Peyer's patch (tissue), 4 donors: ENCODE measurements at regions not wholly inside any gene's neighbourhood (a gene's known extent, or its start where the extent isn't known, plus 50 kb on each side); places are given as distances from the start of the nearest gene placed in this dataset.

Experiments used
- POLR2A ChIP-seq, 2 donors: fragments of 450-650 bp; IDR thresholded peaks; one replicate each; pipeline ENCODE4 v1.5.1; 2017; ENCODE audit warnings: antibody characterized with exemption in 2 of 2, mild to moderate bottlenecking in 2 of 2, moderate library complexity in 2 of 2
- TF ChIP-seq, protein P1 (sequence below), 6 experiments: fragments of 450-650 bp in 4 of 6; fragments of 200-600 bp in 2 of 6; sonication (generic) in 1 of 6; IDR thresholded peaks; one replicate each; pipeline ENCODE4 v1.5.1; 2017 to 2019; ENCODE audit warnings: antibody characterized with exemption in 6 of 6, mild to moderate bottlenecking in 3 of 6, moderate library complexity in 1 of 6

DNA sequence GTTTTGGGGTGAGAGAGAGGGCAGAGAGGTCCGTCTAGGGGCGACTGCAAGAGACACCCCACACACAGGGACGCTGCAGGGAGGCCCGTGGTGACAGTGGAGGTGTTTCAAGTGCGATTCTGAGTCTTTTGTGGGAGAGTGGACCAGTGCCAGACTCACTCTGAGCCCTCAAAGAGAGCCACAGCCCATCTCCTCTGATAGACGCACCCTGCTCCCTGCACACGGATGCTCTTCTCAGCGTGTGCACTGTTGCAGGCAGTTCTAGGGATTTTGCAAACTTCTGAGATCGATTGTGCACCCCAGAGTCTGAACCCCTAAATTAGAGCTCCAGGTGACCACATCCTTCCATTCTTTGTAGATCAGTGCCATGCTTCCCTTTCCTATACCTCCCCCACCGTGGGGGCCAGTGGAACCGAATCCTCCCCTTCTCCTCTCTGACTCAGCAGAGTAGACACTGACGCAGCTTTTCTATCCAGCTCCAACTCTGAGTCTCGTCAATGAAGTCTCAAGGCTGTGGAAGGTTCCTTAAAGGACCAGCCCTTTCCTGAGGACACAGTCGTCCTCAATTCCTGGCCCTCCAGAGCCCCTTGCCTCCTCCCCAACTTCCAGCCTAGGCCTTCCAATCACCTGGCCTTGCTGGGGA lies 83.8 kb downstream of the TMEM130 start:
- TF ChIP-seq, protein P1, sequence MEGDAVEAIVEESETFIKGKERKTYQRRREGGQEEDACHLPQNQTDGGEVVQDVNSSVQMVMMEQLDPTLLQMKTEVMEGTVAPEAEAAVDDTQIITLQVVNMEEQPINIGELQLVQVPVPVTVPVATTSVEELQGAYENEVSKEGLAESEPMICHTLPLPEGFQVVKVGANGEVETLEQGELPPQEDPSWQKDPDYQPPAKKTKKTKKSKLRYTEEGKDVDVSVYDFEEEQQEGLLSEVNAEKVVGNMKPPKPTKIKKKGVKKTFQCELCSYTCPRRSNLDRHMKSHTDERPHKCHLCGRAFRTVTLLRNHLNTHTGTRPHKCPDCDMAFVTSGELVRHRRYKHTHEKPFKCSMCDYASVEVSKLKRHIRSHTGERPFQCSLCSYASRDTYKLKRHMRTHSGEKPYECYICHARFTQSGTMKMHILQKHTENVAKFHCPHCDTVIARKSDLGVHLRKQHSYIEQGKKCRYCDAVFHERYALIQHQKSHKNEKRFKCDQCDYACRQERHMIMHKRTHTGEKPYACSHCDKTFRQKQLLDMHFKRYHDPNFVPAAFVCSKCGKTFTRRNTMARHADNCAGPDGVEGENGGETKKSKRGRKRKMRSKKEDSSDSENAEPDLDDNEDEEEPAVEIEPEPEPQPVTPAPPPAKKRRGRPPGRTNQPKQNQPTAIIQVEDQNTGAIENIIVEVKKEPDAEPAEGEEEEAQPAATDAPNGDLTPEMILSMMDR (IDR thresholded peaks at IDR 0.05) = no peak
- TF ChIP-seq POLR2A (IDR thresholded peaks at IDR 0.05) = no peak
